ENCODE measurements at regions not wholly inside any gene's neighbourhood (a gene's known extent, or its start where the extent isn't known, plus 50 kb on each side); places are given as distances from the start of the nearest gene placed in this dataset.

DNA sequence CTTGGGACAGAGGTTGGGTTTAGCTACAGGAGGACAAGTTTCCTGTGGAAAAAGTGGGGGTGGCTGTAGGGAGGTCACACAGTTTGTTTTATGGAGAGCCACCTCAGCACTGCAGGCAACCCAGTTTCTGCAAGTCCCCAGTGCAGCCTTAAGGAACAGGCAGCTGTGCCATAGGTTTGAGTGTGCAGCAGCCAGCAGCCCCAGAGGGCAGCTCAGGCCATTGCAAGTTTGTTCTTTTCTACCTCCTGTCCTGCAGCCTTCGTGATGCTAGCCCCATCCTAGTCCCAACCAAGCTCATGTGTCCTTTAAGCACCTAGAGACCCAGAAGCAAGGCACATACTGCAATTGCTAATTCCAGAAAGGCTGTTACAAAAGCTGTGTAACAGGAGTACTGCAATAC, 58.8 kb downstream of the ZBTB9 start:
- no peak for TF ChIP-seq POLR2AphosphoS5 (IDR thresholded peaks at IDR 0.05; ENCODE audit: low read depth, low read length)
- TF ChIP-seq POLR2A (IDR thresholded peaks at IDR 0.05; ENCODE audit: low read depth, low read length) = no peak
- no peak for TF ChIP-seq PAX5 (IDR thresholded peaks at IDR 0.05; ENCODE audit: insufficient read depth, low read length, severe bottlenecking)
- TF ChIP-seq TAF1 (IDR thresholded peaks at IDR 0.05; ENCODE audit: low read depth, low read length) = no peak

Measured in GM12891 (cell line).